EL (cell line): ENCODE measurements at regions not wholly inside any gene's neighbourhood (a gene's known extent, or its start where the extent isn't known, plus 50 kb on each side); places are given as distances from the start of the nearest gene placed in this dataset.

Experiments
- DNase-seq: peaks from one replicate; pipeline ENCODE4 v3.0.0-alpha.2; 2016

- no peak for DNase-seq
These were observed 111.5 kb upstream of the NHSL1 start for GRCh38 chr6:138610816-138611215.

- DNase-seq = no peak
These were observed 114.9 kb upstream of the NHSL1 start for GRCh38 chr6:138614151-138614550.

- DNase-seq = no peak
These were observed 118.9 kb upstream of the NHSL1 start for GRCh38 chr6:138618168-138618567.

- no peak for DNase-seq
These were observed 121.3 kb upstream of the NHSL1 start for GRCh38 chr6:138620630-138621029.

GRCh38 chr6:138622967-138623366 lies 123.7 kb upstream of the NHSL1 start:
- DNase-seq = no peak

- no peak for DNase-seq
These were observed 132.3 kb upstream of the NHSL1 start for GRCh38 chr6:138631566-138631965.

- DNase-seq = no peak
These were observed 135.7 kb upstream of the CCDC28A start for GRCh38 chr6:138637822-138638221.

GRCh38 chr6:138638604-138639003 lies 135.0 kb upstream of the CCDC28A start:
- DNase-seq = no peak

GRCh38 chr6:138640028-138640427 lies 133.5 kb upstream of the CCDC28A start:
- DNase-seq = no peak

- DNase-seq = no peak
These were observed 130.4 kb upstream of the CCDC28A start for GRCh38 chr6:138643210-138643609.

- no peak for DNase-seq
These were observed 127.5 kb upstream of the CCDC28A start for GRCh38 chr6:138645976-138646640.

GRCh38 chr6:138647006-138647405 lies 126.6 kb upstream of the CCDC28A start:
- DNase-seq = peak; percentile 66

- no peak for DNase-seq
These were observed 125.4 kb upstream of the CCDC28A start for GRCh38 chr6:138648127-138648526.

- DNase-seq = no peak
These were observed 122.1 kb upstream of the CCDC28A start for GRCh38 chr6:138651491-138651890.

GRCh38 chr6:138652824-138653223 lies 120.7 kb upstream of the CCDC28A start:
- no peak for DNase-seq

- DNase-seq = no peak
These were observed 120.1 kb upstream of the CCDC28A start for GRCh38 chr6:138653435-138653834.

- DNase-seq = peak; percentile 37
These were observed 118.6 kb upstream of the CCDC28A start for GRCh38 chr6:138654715-138655634.

- no peak for DNase-seq
These were observed 117.7 kb upstream of the CCDC28A start for GRCh38 chr6:138655828-138656227.

- DNase-seq = no peak
These were observed 117.1 kb upstream of the CCDC28A start for GRCh38 chr6:138656364-138657064.

- DNase-seq = no peak
These were observed 116.5 kb upstream of the CCDC28A start for GRCh38 chr6:138657065-138657425.

GRCh38 chr6:138659998-138660397 lies 113.6 kb upstream of the CCDC28A start:
- DNase-seq = no peak

- no peak for DNase-seq
These were observed 111.1 kb upstream of the CCDC28A start for GRCh38 chr6:138662471-138662870.

GRCh38 chr6:138663892-138664291 lies 109.7 kb upstream of the CCDC28A start:
- no peak for DNase-seq

GRCh38 chr6:138664745-138665144 lies 108.8 kb upstream of the CCDC28A start:
- DNase-seq = no peak
